ENCODE measurements at regions not wholly inside any gene's neighbourhood (a gene's known extent, or its start where the extent isn't known, plus 50 kb on each side); places are given as distances from the start of the nearest gene placed in this dataset.

- H3K36me3 Mint-ChIP-seq (ENCODE audit: insufficient read depth) = no peaks in the 10 kb centered on the region
- H3K27ac Mint-ChIP-seq = no peak overlapping the region
- H3K4me1 Mint-ChIP-seq (ENCODE audit: low read depth in 2 of 2) = no peaks in the 10 kb centered on the region
- DNase-seq = no peak
- peaks cover 35 to 40% of the 10 kb centered on the region in 2 donors for H3K27me3 Mint-ChIP-seq
- no peak for ATAC-seq (replicated peaks)
- no peaks in the 10 kb centered on the region for H3K9me3 Mint-ChIP-seq
- H3K4me3 Mint-ChIP-seq = no peak overlapping the region
Measured at GRCh38 chr6:166691746-166692145, 64.7 kb upstream of the RPS6KA2 start.

GRCh38 chr6:166691199-166691598 is 64.1 kb upstream of the RPS6KA2 start:
- DNase-seq = no peak
- Mint-ChIP-seq H3K4me3 (no peak overlapping the region), H3K27ac (no peak overlapping the region), H3K36me3 (ENCODE audit: insufficient read depth) (no peaks in the 10 kb centered on the region), H3K4me1 (ENCODE audit: low read depth in 2 of 2) (no peaks in the 10 kb centered on the region), H3K27me3 (peaks cover 41 to 45% of the 10 kb centered on the region in 2 donors), H3K9me3 (no peaks in the 10 kb centered on the region)
- ATAC-seq (replicated peaks) = no peak

GRCh38 chr6:166689687-166690086 is 62.6 kb upstream of the RPS6KA2 start:
- H3K4me1 Mint-ChIP-seq (ENCODE audit: low read depth in 2 of 2) = no peaks in the 10 kb centered on the region
- DNase-seq = no peak

GRCh38 chr6:166688901-166689300 is 61.9 kb upstream of the RPS6KA2 start:
- Mint-ChIP-seq H3K4me3 (no peak overlapping the region), H3K4me1 (ENCODE audit: low read depth in 2 of 2) (no peaks in the 10 kb centered on the region), H3K9me3 (no peaks in the 10 kb centered on the region), H3K36me3 (ENCODE audit: insufficient read depth) (peaks cover 3% of the 10 kb centered on the region), H3K27me3 (peaks cover 59 to 62% of the 10 kb centered on the region in 2 donors), H3K27ac (no peak overlapping the region)
- ATAC-seq (replicated peaks) (no peak), DNase-seq (no peak)

More at GRCh38 chr6:166689687-166690086, 62.6 kb upstream of the RPS6KA2 start:
- Mint-ChIP-seq H3K27ac (no peak overlapping the region), H3K4me3 (no peak overlapping the region), H3K9me3 (no peaks in the 10 kb centered on the region), H3K36me3 (ENCODE audit: insufficient read depth) (peaks cover 3% of the 10 kb centered on the region), H3K27me3 (peaks cover 55 to 56% of the 10 kb centered on the region in 2 donors)
- ATAC-seq (replicated peaks) = no peak

GRCh38 chr6:166687879-166688205 is 60.8 kb upstream of the RPS6KA2 start:
- Mint-ChIP-seq H3K27ac (no peak overlapping the region), H3K4me1 (ENCODE audit: low read depth in 2 of 2) (no peaks in the 10 kb centered on the region), H3K36me3 (ENCODE audit: insufficient read depth) (peaks cover 3% of the 10 kb centered on the region), H3K9me3 (no peaks in the 10 kb centered on the region), H3K4me3 (no peak overlapping the region), H3K27me3 (peaks cover 58 to 68% of the 10 kb centered on the region in 2 donors)
- no peak for ATAC-seq (replicated peaks)
- DNase-seq = no peak

GRCh38 chr6:166687070-166687878 is 60.2 kb upstream of the RPS6KA2 start:
- Mint-ChIP-seq H3K4me1 (ENCODE audit: low read depth in 2 of 2) (no peaks in the 10 kb centered on the region), H3K27me3 (peaks cover 58 to 68% of the 10 kb centered on the region in 2 donors), H3K4me3 (no peak overlapping the region), H3K27ac (no peak overlapping the region), H3K36me3 (ENCODE audit: insufficient read depth) (peaks cover 3% of the 10 kb centered on the region), H3K9me3 (no peaks in the 10 kb centered on the region)
- no peak for DNase-seq
- ATAC-seq (replicated peaks) = no peak

GRCh38 chr6:166686317-166686716 is 59.3 kb upstream of the RPS6KA2 start:
- Mint-ChIP-seq H3K9me3 (no peaks in the 10 kb centered on the region), H3K27ac (no peak overlapping the region), H3K4me3 (no peak overlapping the region), H3K27me3 (peaks cover 51 to 64% of the 10 kb centered on the region in 2 donors), H3K36me3 (ENCODE audit: insufficient read depth) (peaks cover 3% of the 10 kb centered on the region), H3K4me1 (ENCODE audit: low read depth in 2 of 2) (no peaks in the 10 kb centered on the region)
- ATAC-seq (replicated peaks) = no peak
- no peak for DNase-seq

- no peaks in the 10 kb centered on the region for H3K9me3 Mint-ChIP-seq
- peaks cover 47 to 58% of the 10 kb centered on the region in 2 donors for H3K27me3 Mint-ChIP-seq
- DNase-seq (no peak), ATAC-seq (replicated peaks) (no peak)
- H3K4me3 Mint-ChIP-seq = no peak overlapping the region
- no peaks in the 10 kb centered on the region for H3K4me1 Mint-ChIP-seq (ENCODE audit: low read depth in 2 of 2)
- no peak overlapping the region for H3K27ac Mint-ChIP-seq
- peaks cover 3% of the 10 kb centered on the region for H3K36me3 Mint-ChIP-seq (ENCODE audit: insufficient read depth)
Measured at GRCh38 chr6:166684866-166685265, 57.8 kb upstream of the RPS6KA2 start.

GRCh38 chr6:166684170-166684569 is 57.1 kb upstream of the RPS6KA2 start:
- H3K27me3 Mint-ChIP-seq = peaks cover 47 to 54% of the 10 kb centered on the region in 2 donors
- H3K9me3 Mint-ChIP-seq = no peaks in the 10 kb centered on the region
- no peaks in the 10 kb centered on the region for H3K4me1 Mint-ChIP-seq (ENCODE audit: low read depth in 2 of 2)
- ATAC-seq (replicated peaks) (no peak), DNase-seq (no peak)
- no peak overlapping the region for H3K4me3 Mint-ChIP-seq
- no peak overlapping the region for H3K27ac Mint-ChIP-seq
- H3K36me3 Mint-ChIP-seq (ENCODE audit: insufficient read depth) = peaks cover 3% of the 10 kb centered on the region

GRCh38 chr6:166683477-166683876 is 56.4 kb upstream of the RPS6KA2 start:
- no peak for DNase-seq
- no peak for ATAC-seq (replicated peaks)

GRCh38 chr6:166679566-166679965 is 52.5 kb upstream of the RPS6KA2 start:
- ATAC-seq (replicated peaks) = no peak
- H3K9me3 Mint-ChIP-seq = no peaks in the 10 kb centered on the region

More at GRCh38 chr6:166683477-166683876, 56.4 kb upstream of the RPS6KA2 start:
- Mint-ChIP-seq H3K4me3 (no peak overlapping the region), H3K27ac (no peak overlapping the region), H3K27me3 (peaks cover 40 to 50% of the 10 kb centered on the region in 2 donors), H3K4me1 (ENCODE audit: low read depth in 2 of 2) (no peaks in the 10 kb centered on the region), H3K9me3 (no peaks in the 10 kb centered on the region), H3K36me3 (ENCODE audit: insufficient read depth) (peaks cover 3% of the 10 kb centered on the region)

GRCh38 chr6:166678426-166678825 is 51.4 kb upstream of the RPS6KA2 start:
- ATAC-seq (replicated peaks) (no peak), DNase-seq (no peak)
- no peaks in the 10 kb centered on the region for H3K9me3 Mint-ChIP-seq
- no peak overlapping the region for H3K4me3 Mint-ChIP-seq
- no peaks in the 10 kb centered on the region for H3K36me3 Mint-ChIP-seq (ENCODE audit: insufficient read depth)
- H3K27me3 Mint-ChIP-seq = peaks cover 8 to 31% of the 10 kb centered on the region in 2 donors
- H3K27ac Mint-ChIP-seq = no peak overlapping the region
- peaks cover 0 to 5% of the 10 kb centered on the region in 2 donors for H3K4me1 Mint-ChIP-seq (ENCODE audit: low read depth in 2 of 2)

More at GRCh38 chr6:166679566-166679965, 52.5 kb upstream of the RPS6KA2 start:
- Mint-ChIP-seq H3K4me1 (ENCODE audit: low read depth in 2 of 2) (no peaks in the 10 kb centered on the region), H3K36me3 (ENCODE audit: insufficient read depth) (no peaks in the 10 kb centered on the region), H3K27ac (no peak overlapping the region), H3K4me3 (no peak overlapping the region), H3K27me3 (peaks cover 15 to 33% of the 10 kb centered on the region in 2 donors)
- DNase-seq = no peak

- no peak for ATAC-seq (replicated peaks)
- H3K4me1 Mint-ChIP-seq (ENCODE audit: low read depth in 2 of 2) = peaks cover 0 to 5% of the 10 kb centered on the region in 2 donors
- no peak for DNase-seq
- no peaks in the 10 kb centered on the region for H3K36me3 Mint-ChIP-seq (ENCODE audit: insufficient read depth)
- H3K4me3 Mint-ChIP-seq = no peak overlapping the region
- H3K27ac Mint-ChIP-seq = no peak overlapping the region
- peaks cover 9 to 34% of the 10 kb centered on the region in 2 donors for H3K27me3 Mint-ChIP-seq
- H3K9me3 Mint-ChIP-seq = no peaks in the 10 kb centered on the region
Measured at GRCh38 chr6:166677941-166678340, 50.9 kb upstream of the RPS6KA2 start.
